NCI-H524 (cell line): ENCODE measurements at regions not wholly inside any gene's neighbourhood (a gene's known extent, or its start where the extent isn't known, plus 50 kb on each side); places are given as distances from the start of the nearest gene placed in this dataset.

ENCODE experiments used
- DNase-seq, 2 experiments: peaks; one replicate each; lab custom pipeline; 2025; lab: John Stamatoyannopoulos, UW

- no peak for DNase-seq
Measured at GRCh38 chr10:8420182-8420581, 365.7 kb downstream of the GATA3 start.

GRCh38 chr10:8424555-8425211 is 370.2 kb downstream of the GATA3 start:
- no peak for DNase-seq

GRCh38 chr10:8428654-8429053 is 374.2 kb downstream of the GATA3 start:
- DNase-seq = no peak

- no peak for DNase-seq
Measured at GRCh38 chr10:8430321-8430720, 375.8 kb downstream of the GATA3 start.

- no peak for DNase-seq
Measured at GRCh38 chr10:8431511-8431910, 377.0 kb downstream of the GATA3 start.

- no peak for DNase-seq
Measured at GRCh38 chr10:8435186-8436055, 380.9 kb downstream of the GATA3 start.

GRCh38 chr10:8437896-8438295 is 383.4 kb downstream of the GATA3 start:
- DNase-seq = no peak

GRCh38 chr10:8438603-8439002 is 384.1 kb downstream of the GATA3 start:
- no peak for DNase-seq

GRCh38 chr10:8439040-8439439 is 384.6 kb downstream of the GATA3 start:
- DNase-seq = no peak

GRCh38 chr10:8444630-8445029 is 390.1 kb downstream of the GATA3 start:
- peak in 1 of 2 experiments; percentile 8 for DNase-seq

- DNase-seq = no peak
Measured at GRCh38 chr10:8445353-8445752, 390.9 kb downstream of the GATA3 start.

GRCh38 chr10:8449909-8450308 is 395.4 kb downstream of the GATA3 start:
- DNase-seq = no peak

GRCh38 chr10:8453587-8453986 is 399.1 kb downstream of the GATA3 start:
- no peak for DNase-seq

GRCh38 chr10:8454357-8454756 is 399.9 kb downstream of the GATA3 start:
- no peak for DNase-seq

GRCh38 chr10:8455181-8455580 is 400.7 kb downstream of the GATA3 start:
- DNase-seq = no peak

GRCh38 chr10:8456386-8456785 is 401.9 kb downstream of the GATA3 start:
- DNase-seq = no peak

- DNase-seq = no peak
Measured at GRCh38 chr10:8460626-8461025, 406.1 kb downstream of the GATA3 start.

- DNase-seq = no peak
Measured at GRCh38 chr10:8462565-8462964, 408.1 kb downstream of the GATA3 start.

GRCh38 chr10:8463853-8464252 is 409.4 kb downstream of the GATA3 start:
- DNase-seq = no peak

GRCh38 chr10:8468477-8468876 is 414.0 kb downstream of the GATA3 start:
- DNase-seq = no peak

- DNase-seq = no peak
Measured at GRCh38 chr10:8473205-8473604, 418.7 kb downstream of the GATA3 start.

GRCh38 chr10:8477300-8477699 is 422.8 kb downstream of the GATA3 start:
- no peak for DNase-seq

- DNase-seq = no peak
Measured at GRCh38 chr10:8481718-8482504, 427.4 kb downstream of the GATA3 start.
